OCI-LY7 (cell line): ENCODE measurements at regions not wholly inside any gene's neighbourhood (a gene's known extent, or its start where the extent isn't known, plus 50 kb on each side); places are given as distances from the start of the nearest gene placed in this dataset.

ENCODE experiments used
- BruUV-seq: library from RNA; stranded (reverse); fragments of 400-500 nt; replicated peaks from 2 replicates; lab custom pipeline; 2021; lab: Mats Ljungman, UMichigan
- CTCF ChIA-PET: fragments of 300-600 bp; sonication (Branson Sonifier 250); formaldehyde crosslinking; loops from one replicate; lab custom pipeline; 2022; ENCODE audit warnings: antibody characterized with exemption; ENCODE audit not compliant: unreplicated experiment; lab: Charles Lee
- POLR2A ChIA-PET: fragments of 300-600 bp; sonication (Branson Sonifier 250); formaldehyde crosslinking; loops from one replicate; lab custom pipeline; 2022; ENCODE audit warnings: antibody characterized with exemption; lab: Charles Lee
- DNase-seq: peaks from one replicate; pipeline ENCODE4 v3.0.0-alpha.2; 2015; ENCODE audit warnings: low spot score
- H2AFZ ChIP-seq: fragments of 200-600 bp; sonication (generic), shearing (Covaris generic); 2 replicates; pipeline ENCODE4 v1.6.1; 2014; ENCODE audit warnings: mild to moderate bottlenecking, antibody characterized with exemption, low read length, moderate library complexity
- H3K27ac ChIP-seq: fragments of 200-600 bp; sonication (generic); 2 replicates; pipeline ENCODE4 v1.5.1; 2014; ENCODE audit warnings: mixed run types, low read depth, mild to moderate bottlenecking, moderate library complexity, low read length, inconsistent platforms; ENCODE audit not compliant: poor library complexity, severe bottlenecking
- H3K36me3 ChIP-seq: fragments of 200-600 bp; sonication (generic); 2 replicates; pipeline ENCODE4 v1.6.1; 2014; ENCODE audit warnings: mild to moderate bottlenecking, antibody characterized with exemption, low read length, moderate library complexity, mixed read lengths; ENCODE audit not compliant: insufficient read depth
- H3K4me1 ChIP-seq: fragments of 200-600 bp; sonication (generic); 2 replicates; pipeline ENCODE4 v1.5.1; 2014; ENCODE audit warnings: mild to moderate bottlenecking, low read length; ENCODE audit not compliant: insufficient read depth, poor library complexity, severe bottlenecking
- H3K4me2 ChIP-seq: fragments of 200-600 bp; sonication (generic); 2 replicates; pipeline ENCODE4 v1.6.1; 2014; ENCODE audit warnings: mild to moderate bottlenecking, low read length
- H3K4me3 ChIP-seq: fragments of 200-600 bp; sonication (generic); 2 replicates; pipeline ENCODE4 v1.5.1; 2014; ENCODE audit warnings: mild to moderate bottlenecking, low read depth, low read length; ENCODE audit not compliant: poor library complexity, severe bottlenecking
- H3K79me2 ChIP-seq: fragments of 200-600 bp; sonication (generic); 2 replicates; pipeline ENCODE4 v1.6.1; 2016; ENCODE audit warnings: low read depth, mild to moderate bottlenecking, low read length, moderate library complexity, mixed read lengths; ENCODE audit not compliant: insufficient read depth
- H3K9me2 ChIP-seq: fragments of 200-600 bp; sonication (generic); 2 replicates; pipeline ENCODE4 v1.6.1; 2016; ENCODE audit warnings: mild to moderate bottlenecking, low read length, mixed read lengths; ENCODE audit not compliant: insufficient read depth
- H3K9me3 ChIP-seq: fragments of 200-600 bp; sonication (generic); 2 replicates; pipeline ENCODE4 v1.6.1; 2014; ENCODE audit warnings: mild to moderate bottlenecking, mixed run types, low read length, mixed read lengths
- H4K20me1 ChIP-seq: fragments of 200-600 bp; sonication (generic); 2 replicates; pipeline ENCODE4 v1.6.1; 2014; ENCODE audit warnings: mild to moderate bottlenecking, antibody characterized with exemption, low read length, moderate library complexity, mixed read lengths; ENCODE audit not compliant: insufficient read depth
- EZH2phosphoT487 ChIP-seq: fragments of 200-600 bp; sonication (generic); IDR thresholded peaks from 2 replicates; pipeline ENCODE4 v1.6.1; 2018; ENCODE audit warnings: low read depth, borderline replicate concordance, mild to moderate bottlenecking, mixed run types, antibody characterized with exemption, low read length, moderate library complexity, mixed read lengths
- intact Hi-C: fragments of 100-400 bp; cut with micrococcal nuclease; formaldehyde crosslinking; loops from one replicate; pipeline ENCODE4 v1.10.0; 2022; ENCODE audit not compliant: unreplicated experiment
- TF ChIP-seq, protein P1 (sequence below): fragments of 200-600 bp; sonication (generic); conservative IDR thresholded peaks from 2 replicates; pipeline ENCODE4 v1.5.1; 2014; ENCODE audit warnings: mild to moderate bottlenecking, antibody characterized with exemption, low read length, moderate library complexity, mixed read lengths

DNA sequence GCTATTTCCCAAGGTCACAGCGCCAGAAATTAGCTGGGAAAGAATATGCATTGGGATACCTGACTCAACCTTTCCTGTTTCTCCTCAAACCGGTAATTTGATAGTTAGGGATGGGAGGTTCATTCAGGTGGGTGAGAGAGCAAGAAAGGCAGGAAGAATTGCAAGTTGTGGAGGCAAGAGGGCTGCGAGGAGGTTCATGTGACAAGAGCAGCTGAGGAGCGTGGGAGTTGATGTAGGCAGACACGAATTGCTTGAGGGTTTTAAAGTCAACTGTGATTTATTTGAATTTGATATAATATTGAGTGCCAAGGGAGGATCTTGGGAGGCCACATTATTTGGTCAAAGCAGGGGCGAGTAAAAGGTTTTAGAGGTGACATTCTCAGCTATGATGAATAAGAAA lies 329.0 kb downstream of the STIM2 start:
- Histone ChIP-seq H3K36me3 (no peaks in the 10 kb centered on the region), H3K4me1 (no peaks in the 10 kb centered on the region), H3K4me3 (no peak overlapping the region), H3K9me3 (no peaks in the 10 kb centered on the region), H3K4me2 (no peak overlapping the region), H2AFZ (no peak overlapping the region), H3K9me2 (no peaks in the 10 kb centered on the region), H4K20me1 (no peaks in the 10 kb centered on the region), H3K27ac (no peak overlapping the region), H3K79me2 (no peaks in the 10 kb centered on the region)
- POLR2A ChIA-PET: interaction anchor here (0.7 kb wide), 1 partner anchor 1003 kb away, joined by 3 read pairs; no protein-coding TSS in a partner anchor
- DNase-seq: no peak
- TF ChIP-seq, protein P1, sequence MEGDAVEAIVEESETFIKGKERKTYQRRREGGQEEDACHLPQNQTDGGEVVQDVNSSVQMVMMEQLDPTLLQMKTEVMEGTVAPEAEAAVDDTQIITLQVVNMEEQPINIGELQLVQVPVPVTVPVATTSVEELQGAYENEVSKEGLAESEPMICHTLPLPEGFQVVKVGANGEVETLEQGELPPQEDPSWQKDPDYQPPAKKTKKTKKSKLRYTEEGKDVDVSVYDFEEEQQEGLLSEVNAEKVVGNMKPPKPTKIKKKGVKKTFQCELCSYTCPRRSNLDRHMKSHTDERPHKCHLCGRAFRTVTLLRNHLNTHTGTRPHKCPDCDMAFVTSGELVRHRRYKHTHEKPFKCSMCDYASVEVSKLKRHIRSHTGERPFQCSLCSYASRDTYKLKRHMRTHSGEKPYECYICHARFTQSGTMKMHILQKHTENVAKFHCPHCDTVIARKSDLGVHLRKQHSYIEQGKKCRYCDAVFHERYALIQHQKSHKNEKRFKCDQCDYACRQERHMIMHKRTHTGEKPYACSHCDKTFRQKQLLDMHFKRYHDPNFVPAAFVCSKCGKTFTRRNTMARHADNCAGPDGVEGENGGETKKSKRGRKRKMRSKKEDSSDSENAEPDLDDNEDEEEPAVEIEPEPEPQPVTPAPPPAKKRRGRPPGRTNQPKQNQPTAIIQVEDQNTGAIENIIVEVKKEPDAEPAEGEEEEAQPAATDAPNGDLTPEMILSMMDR: no peak
- no peak for TF ChIP-seq EZH2phosphoT487
- BruUV-seq: no TSS peak
- intact Hi-C loops: no loop called here
- CTCF ChIA-PET: no interaction called here

DNA sequence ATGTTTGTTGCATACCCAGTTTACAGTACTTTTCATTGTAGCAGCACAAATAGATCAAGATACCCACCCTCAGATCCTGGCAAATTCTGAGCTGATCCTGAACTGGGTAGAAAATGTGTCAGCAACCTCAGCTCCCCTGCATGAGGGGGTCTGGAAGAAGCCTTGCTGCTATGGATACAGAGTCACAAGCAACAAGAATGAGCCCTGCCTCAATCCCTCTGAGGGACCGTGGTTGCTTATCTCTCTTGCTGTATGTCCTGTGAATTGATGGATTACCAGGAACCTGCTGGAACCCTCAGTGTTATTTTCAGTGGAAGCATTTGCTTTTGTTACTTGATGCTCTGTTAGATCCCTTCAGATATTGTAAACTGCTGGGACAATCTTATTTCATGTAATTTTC lies 331.0 kb downstream of the STIM2 start:
- no peak overlapping the region for H3K27ac ChIP-seq
- no peak for DNase-seq
- CTCF ChIA-PET: no interaction called here
- intact Hi-C loops: no loop called here
- no peak overlapping the region for H3K4me2 ChIP-seq
- BruUV-seq: no TSS peak
- H3K79me2 ChIP-seq: no peaks in the 10 kb centered on the region
- H3K9me3 ChIP-seq: no peaks in the 10 kb centered on the region
- H4K20me1 ChIP-seq: no peaks in the 10 kb centered on the region
- no peaks in the 10 kb centered on the region for H3K4me1 ChIP-seq
- H3K9me2 ChIP-seq: no peaks in the 10 kb centered on the region
- POLR2A ChIA-PET: no interaction called here
- H3K36me3 ChIP-seq: no peaks in the 10 kb centered on the region
- TF ChIP-seq EZH2phosphoT487: no peak
- TF ChIP-seq, protein P1: no peak
- H3K4me3 ChIP-seq: no peak overlapping the region
- H2AFZ ChIP-seq: no peak overlapping the region

DNA sequence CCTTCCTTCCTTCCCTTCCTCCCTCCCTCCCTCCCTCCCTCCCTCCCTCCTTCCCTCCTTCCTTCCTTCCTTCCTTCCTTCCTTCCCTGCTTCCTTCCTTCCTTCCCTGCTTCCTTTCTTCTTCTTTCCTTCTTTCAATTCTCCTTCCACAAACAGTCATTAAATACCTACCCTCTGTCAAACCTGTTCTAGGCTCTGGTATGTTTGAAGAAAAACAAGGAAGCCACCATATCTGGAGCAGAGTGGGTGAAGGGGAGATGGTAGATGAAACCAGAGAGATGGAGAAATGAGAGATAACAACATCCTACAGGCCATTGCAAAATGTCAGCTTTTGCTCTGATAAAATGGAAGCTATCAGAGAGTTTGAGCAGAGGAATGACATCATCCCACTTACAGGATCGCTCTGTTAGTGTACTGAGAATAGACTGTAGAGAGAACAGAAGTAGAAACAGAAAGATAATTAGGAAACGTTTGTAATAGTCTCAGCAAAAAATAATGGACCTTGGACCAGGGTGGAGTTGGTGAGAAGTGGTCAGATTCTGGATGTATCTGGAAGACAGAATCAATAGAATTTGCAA lies 334.0 kb downstream of the STIM2 start:
- POLR2A ChIA-PET: interaction anchor here (0.8 to 1.1 kb wide), 2 partner anchors 10 to 22 kb away, joined by 3 read pairs; no protein-coding TSS in a partner anchor
- Histone ChIP-seq H3K4me3 (no peak overlapping the region), H3K4me2 (no peak overlapping the region), H3K79me2 (no peaks in the 10 kb centered on the region), H2AFZ (no peak overlapping the region), H3K9me2 (no peaks in the 10 kb centered on the region), H3K36me3 (no peaks in the 10 kb centered on the region), H3K4me1 (no peaks in the 10 kb centered on the region), H4K20me1 (no peaks in the 10 kb centered on the region), H3K9me3 (no peaks in the 10 kb centered on the region), H3K27ac (no peak overlapping the region)
- no peak for TF ChIP-seq EZH2phosphoT487
- TF ChIP-seq, protein P1: no peak
- no peak for DNase-seq
- CTCF ChIA-PET: no interaction called here
- BruUV-seq: no TSS peak
- intact Hi-C loops: no loop called here
